ENCODE measurements at regions not wholly inside any gene's neighbourhood (a gene's known extent, or its start where the extent isn't known, plus 50 kb on each side); places are given as distances from the start of the nearest gene placed in this dataset.

- no peak overlapping the region for H3K9ac ChIP-seq (ENCODE audit: low read length in 2 of 2)
- H3K4me1 ChIP-seq (ENCODE audit: control insufficient read depth, insufficient read depth, low read length), result no peaks in the 10 kb centered on the region
- no peaks in the 10 kb centered on the region for H3K9me3 ChIP-seq (ENCODE audit: control insufficient read depth in 2 of 2, low read length in 2 of 2)
- no peak overlapping the region for H3K4me3 ChIP-seq (ENCODE audit: low read length in 2 of 2)
- H3K36me3 ChIP-seq (ENCODE audit: control insufficient read depth in 2 of 2, insufficient read depth in 2 of 2, low read length in 2 of 2), result no peaks in the 10 kb centered on the region
- H3K27ac ChIP-seq (ENCODE audit: low read length), result no peak overlapping the region
- no peaks in the 10 kb centered on the region for H3K27me3 ChIP-seq (ENCODE audit: control insufficient read depth in 1 of 2, insufficient read depth in 2 of 2, low read length in 2 of 2)
These were observed 570.0 kb upstream of the CRIM1 start for GRCh38 chr2:35785564-35785963.

GRCh38 chr2:35784777-35785176 lies 570.8 kb upstream of the CRIM1 start:
- Histone ChIP-seq H3K27me3 (ENCODE audit: control insufficient read depth in 1 of 2, insufficient read depth in 2 of 2, low read length in 2 of 2) (no peaks in the 10 kb centered on the region), H3K9me3 (ENCODE audit: control insufficient read depth in 2 of 2, low read length in 2 of 2) (no peaks in the 10 kb centered on the region), H3K27ac (ENCODE audit: low read length) (no peak overlapping the region), H3K9ac (ENCODE audit: low read length in 2 of 2) (no peak overlapping the region), H3K4me1 (ENCODE audit: control insufficient read depth, insufficient read depth, low read length) (no peaks in the 10 kb centered on the region), H3K4me3 (ENCODE audit: low read length in 2 of 2) (no peak overlapping the region), H3K36me3 (ENCODE audit: control insufficient read depth in 2 of 2, insufficient read depth in 2 of 2, low read length in 2 of 2) (no peaks in the 10 kb centered on the region)

GRCh38 chr2:35783723-35784122 lies 571.9 kb upstream of the CRIM1 start:
- Histone ChIP-seq H3K4me3 (ENCODE audit: low read length in 2 of 2) (no peak overlapping the region), H3K36me3 (ENCODE audit: control insufficient read depth in 2 of 2, insufficient read depth in 2 of 2, low read length in 2 of 2) (no peaks in the 10 kb centered on the region), H3K9me3 (ENCODE audit: control insufficient read depth in 2 of 2, low read length in 2 of 2) (no peaks in the 10 kb centered on the region), H3K9ac (ENCODE audit: low read length in 2 of 2) (no peak overlapping the region), H3K4me1 (ENCODE audit: control insufficient read depth, insufficient read depth, low read length) (no peaks in the 10 kb centered on the region), H3K27me3 (ENCODE audit: control insufficient read depth in 1 of 2, insufficient read depth in 2 of 2, low read length in 2 of 2) (no peaks in the 10 kb centered on the region), H3K27ac (ENCODE audit: low read length) (no peak overlapping the region)

GRCh38 chr2:35741556-35741955 lies 614.0 kb upstream of the CRIM1 start:
- Histone ChIP-seq H3K36me3 (ENCODE audit: control insufficient read depth in 2 of 2, insufficient read depth in 2 of 2, low read length in 2 of 2) (no peaks in the 10 kb centered on the region), H3K9ac (ENCODE audit: low read length in 2 of 2) (no peak overlapping the region), H3K27me3 (ENCODE audit: control insufficient read depth in 1 of 2, insufficient read depth in 2 of 2, low read length in 2 of 2) (no peaks in the 10 kb centered on the region), H3K4me1 (ENCODE audit: control insufficient read depth, insufficient read depth, low read length) (no peaks in the 10 kb centered on the region), H3K27ac (ENCODE audit: low read length) (no peak overlapping the region), H3K9me3 (ENCODE audit: control insufficient read depth in 2 of 2, low read length in 2 of 2) (peaks cover 0 to 7% of the 10 kb centered on the region in 2 donors), H3K4me3 (ENCODE audit: low read length in 2 of 2) (no peak overlapping the region)

- Histone ChIP-seq H3K27ac (ENCODE audit: low read length) (no peak overlapping the region), H3K4me1 (ENCODE audit: control insufficient read depth, insufficient read depth, low read length) (no peaks in the 10 kb centered on the region), H3K36me3 (ENCODE audit: control insufficient read depth in 2 of 2, insufficient read depth in 2 of 2, low read length in 2 of 2) (no peaks in the 10 kb centered on the region), H3K9me3 (ENCODE audit: control insufficient read depth in 2 of 2, low read length in 2 of 2) (no peaks in the 10 kb centered on the region), H3K27me3 (ENCODE audit: control insufficient read depth in 1 of 2, insufficient read depth in 2 of 2, low read length in 2 of 2) (no peaks in the 10 kb centered on the region), H3K9ac (ENCODE audit: low read length in 2 of 2) (no peak overlapping the region), H3K4me3 (ENCODE audit: low read length in 2 of 2) (no peak overlapping the region)
These were observed 623.9 kb upstream of the CRIM1 start for GRCh38 chr2:35731674-35732073.

GRCh38 chr2:35714883-35715282 lies 640.7 kb upstream of the CRIM1 start:
- Histone ChIP-seq H3K9ac (ENCODE audit: low read length in 2 of 2) (no peak overlapping the region), H3K27ac (ENCODE audit: low read length) (no peak overlapping the region)

GRCh38 chr2:35708411-35708923 lies 647.1 kb upstream of the CRIM1 start:
- Histone ChIP-seq H3K27me3 (ENCODE audit: control insufficient read depth in 1 of 2, insufficient read depth in 2 of 2, low read length in 2 of 2) (no peaks in the 10 kb centered on the region), H3K27ac (ENCODE audit: low read length) (no peak overlapping the region), H3K9me3 (ENCODE audit: control insufficient read depth in 2 of 2, low read length in 2 of 2) (no peaks in the 10 kb centered on the region), H3K36me3 (ENCODE audit: control insufficient read depth in 2 of 2, insufficient read depth in 2 of 2, low read length in 2 of 2) (no peaks in the 10 kb centered on the region), H3K4me3 (ENCODE audit: low read length in 2 of 2) (no peak overlapping the region), H3K9ac (ENCODE audit: low read length in 2 of 2) (no peak overlapping the region), H3K4me1 (ENCODE audit: control insufficient read depth, insufficient read depth, low read length) (no peaks in the 10 kb centered on the region)

More at GRCh38 chr2:35714883-35715282, 640.7 kb upstream of the CRIM1 start:
- Histone ChIP-seq H3K4me1 (ENCODE audit: control insufficient read depth, insufficient read depth, low read length) (no peaks in the 10 kb centered on the region), H3K27me3 (ENCODE audit: control insufficient read depth in 1 of 2, insufficient read depth in 2 of 2, low read length in 2 of 2) (no peaks in the 10 kb centered on the region), H3K9me3 (ENCODE audit: control insufficient read depth in 2 of 2, low read length in 2 of 2) (no peaks in the 10 kb centered on the region), H3K4me3 (ENCODE audit: low read length in 2 of 2) (no peak overlapping the region), H3K36me3 (ENCODE audit: control insufficient read depth in 2 of 2, insufficient read depth in 2 of 2, low read length in 2 of 2) (no peaks in the 10 kb centered on the region)

- no peaks in the 10 kb centered on the region for H3K4me1 ChIP-seq (ENCODE audit: control insufficient read depth, insufficient read depth, low read length)
- H3K27ac ChIP-seq (ENCODE audit: low read length), result no peak overlapping the region
- no peak overlapping the region for H3K4me3 ChIP-seq (ENCODE audit: low read length in 2 of 2)
- no peak overlapping the region for H3K9ac ChIP-seq (ENCODE audit: low read length in 2 of 2)
- H3K36me3 ChIP-seq (ENCODE audit: control insufficient read depth in 2 of 2, insufficient read depth in 2 of 2, low read length in 2 of 2), result no peaks in the 10 kb centered on the region
- H3K9me3 ChIP-seq (ENCODE audit: control insufficient read depth in 2 of 2, low read length in 2 of 2), result no peaks in the 10 kb centered on the region
- no peaks in the 10 kb centered on the region for H3K27me3 ChIP-seq (ENCODE audit: control insufficient read depth in 1 of 2, insufficient read depth in 2 of 2, low read length in 2 of 2)
These were observed 667.3 kb upstream of the CRIM1 start for GRCh38 chr2:35688309-35688708.

GRCh38 chr2:35651688-35652323 lies 703.8 kb upstream of the CRIM1 start:
- Histone ChIP-seq H3K27ac (ENCODE audit: low read length) (no peak overlapping the region), H3K9ac (ENCODE audit: low read length in 2 of 2) (no peak overlapping the region), H3K4me3 (ENCODE audit: low read length in 2 of 2) (no peak overlapping the region), H3K4me1 (ENCODE audit: control insufficient read depth, insufficient read depth, low read length) (no peaks in the 10 kb centered on the region), H3K27me3 (ENCODE audit: control insufficient read depth in 1 of 2, insufficient read depth in 2 of 2, low read length in 2 of 2) (no peaks in the 10 kb centered on the region), H3K36me3 (ENCODE audit: control insufficient read depth in 2 of 2, insufficient read depth in 2 of 2, low read length in 2 of 2) (no peaks in the 10 kb centered on the region), H3K9me3 (ENCODE audit: control insufficient read depth in 2 of 2, low read length in 2 of 2) (no peaks in the 10 kb centered on the region)

- H3K9ac ChIP-seq (ENCODE audit: low read length in 2 of 2), result no peak overlapping the region
- no peaks in the 10 kb centered on the region for H3K36me3 ChIP-seq (ENCODE audit: control insufficient read depth in 2 of 2, insufficient read depth in 2 of 2, low read length in 2 of 2)
- H3K27ac ChIP-seq (ENCODE audit: low read length), result no peak overlapping the region
- no peak overlapping the region for H3K4me3 ChIP-seq (ENCODE audit: low read length in 2 of 2)
- no peaks in the 10 kb centered on the region for H3K4me1 ChIP-seq (ENCODE audit: control insufficient read depth, insufficient read depth, low read length)
- H3K27me3 ChIP-seq (ENCODE audit: control insufficient read depth in 1 of 2, insufficient read depth in 2 of 2, low read length in 2 of 2), result no peaks in the 10 kb centered on the region
- no peaks in the 10 kb centered on the region for H3K9me3 ChIP-seq (ENCODE audit: control insufficient read depth in 2 of 2, low read length in 2 of 2)
These were observed 740.9 kb upstream of the CRIM1 start for GRCh38 chr2:35614640-35615039.

GRCh38 chr2:35606394-35606793 lies 749.2 kb upstream of the CRIM1 start:
- no peak overlapping the region for H3K27ac ChIP-seq (ENCODE audit: low read length)
- no peaks in the 10 kb centered on the region for H3K4me1 ChIP-seq (ENCODE audit: control insufficient read depth, insufficient read depth, low read length)
- no peaks in the 10 kb centered on the region for H3K36me3 ChIP-seq (ENCODE audit: control insufficient read depth in 2 of 2, insufficient read depth in 2 of 2, low read length in 2 of 2)
- H3K4me3 ChIP-seq (ENCODE audit: low read length in 2 of 2), result no peak overlapping the region
- no peak overlapping the region for H3K9ac ChIP-seq (ENCODE audit: low read length in 2 of 2)
- no peaks in the 10 kb centered on the region for H3K27me3 ChIP-seq (ENCODE audit: control insufficient read depth in 1 of 2, insufficient read depth in 2 of 2, low read length in 2 of 2)
- no peaks in the 10 kb centered on the region for H3K9me3 ChIP-seq (ENCODE audit: control insufficient read depth in 2 of 2, low read length in 2 of 2)
